ENCODE measurements at regions not wholly inside any gene's neighbourhood (a gene's known extent, or its start where the extent isn't known, plus 50 kb on each side); places are given as distances from the start of the nearest gene placed in this dataset.

DNA sequence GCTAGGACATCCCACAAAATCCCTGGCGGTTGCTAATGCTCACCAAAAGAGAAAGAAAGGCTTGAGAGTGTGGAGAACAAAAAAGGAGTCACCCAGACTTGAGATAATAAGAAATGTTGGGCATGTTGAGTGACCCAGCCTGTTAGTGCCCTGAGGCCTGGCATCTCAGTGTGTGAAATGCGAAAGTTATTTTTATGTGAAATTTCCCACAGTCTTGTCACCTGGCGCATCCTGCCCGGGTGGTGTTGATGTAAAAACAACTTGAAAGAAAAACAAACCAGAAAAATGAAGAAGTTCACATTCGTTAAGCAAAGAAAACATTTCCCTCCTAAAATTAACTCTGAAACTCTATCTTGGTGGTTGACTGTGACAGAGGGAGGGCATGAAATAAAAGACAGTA lies 495.2 kb downstream of the MID1IP1 start:
- TF ChIP-seq, protein P1, sequence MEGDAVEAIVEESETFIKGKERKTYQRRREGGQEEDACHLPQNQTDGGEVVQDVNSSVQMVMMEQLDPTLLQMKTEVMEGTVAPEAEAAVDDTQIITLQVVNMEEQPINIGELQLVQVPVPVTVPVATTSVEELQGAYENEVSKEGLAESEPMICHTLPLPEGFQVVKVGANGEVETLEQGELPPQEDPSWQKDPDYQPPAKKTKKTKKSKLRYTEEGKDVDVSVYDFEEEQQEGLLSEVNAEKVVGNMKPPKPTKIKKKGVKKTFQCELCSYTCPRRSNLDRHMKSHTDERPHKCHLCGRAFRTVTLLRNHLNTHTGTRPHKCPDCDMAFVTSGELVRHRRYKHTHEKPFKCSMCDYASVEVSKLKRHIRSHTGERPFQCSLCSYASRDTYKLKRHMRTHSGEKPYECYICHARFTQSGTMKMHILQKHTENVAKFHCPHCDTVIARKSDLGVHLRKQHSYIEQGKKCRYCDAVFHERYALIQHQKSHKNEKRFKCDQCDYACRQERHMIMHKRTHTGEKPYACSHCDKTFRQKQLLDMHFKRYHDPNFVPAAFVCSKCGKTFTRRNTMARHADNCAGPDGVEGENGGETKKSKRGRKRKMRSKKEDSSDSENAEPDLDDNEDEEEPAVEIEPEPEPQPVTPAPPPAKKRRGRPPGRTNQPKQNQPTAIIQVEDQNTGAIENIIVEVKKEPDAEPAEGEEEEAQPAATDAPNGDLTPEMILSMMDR (IDR thresholded peaks at IDR 0.05; ENCODE audit: insufficient read depth, missing control alignments), result no peak
- no peak for DNase-seq (ENCODE audit: insufficient read length, low spot score)
- no peak for FAIRE-seq

DNA sequence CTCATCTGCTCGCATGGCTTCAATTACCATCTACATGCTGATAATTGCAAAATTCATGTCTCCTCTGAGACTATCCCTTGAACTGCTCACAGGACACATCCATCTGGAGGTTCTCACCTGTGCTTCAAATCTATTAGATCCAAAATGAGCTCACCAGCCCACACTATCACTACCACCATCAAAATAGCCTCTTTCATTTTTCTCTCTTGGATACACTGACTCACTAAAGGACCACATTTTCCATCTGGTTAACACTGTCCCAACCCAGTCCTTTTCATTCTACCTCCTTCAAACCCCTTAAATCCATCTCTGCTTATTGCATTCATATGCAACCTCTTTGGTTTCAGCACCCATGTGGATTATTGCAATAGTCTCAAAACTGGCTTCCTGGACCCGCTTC lies 497.6 kb downstream of the MID1IP1 start:
- TF ChIP-seq, protein P1 (IDR thresholded peaks at IDR 0.05; ENCODE audit: insufficient read depth, missing control alignments), result no peak
- no peak for FAIRE-seq
- DNase-seq (ENCODE audit: insufficient read length, low spot score), result no peak

DNA sequence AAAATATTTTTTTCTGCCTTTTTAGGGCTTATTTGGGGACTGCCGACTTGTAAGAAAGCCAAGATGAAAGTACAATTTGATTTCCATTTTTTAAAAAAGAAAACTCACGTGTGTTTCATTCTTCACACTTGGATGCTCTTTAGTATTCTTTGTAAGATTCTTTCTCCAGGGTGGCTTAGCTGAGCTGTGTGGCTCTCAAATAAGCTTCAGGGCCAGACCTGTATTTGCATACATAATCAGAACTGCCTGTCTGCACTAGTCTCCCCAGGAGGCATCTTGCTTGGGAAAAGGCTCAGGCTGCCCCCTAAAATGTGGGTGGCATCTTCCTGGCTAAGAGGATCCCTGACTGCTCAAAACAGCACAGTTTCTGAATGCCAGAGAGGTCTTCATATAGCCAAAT lies 498.4 kb downstream of the MID1IP1 start:
- FAIRE-seq (no peak), DNase-seq (ENCODE audit: insufficient read length, low spot score) (no peak)
- TF ChIP-seq, protein P1 (IDR thresholded peaks at IDR 0.05; ENCODE audit: insufficient read depth, missing control alignments), result no peak

DNA sequence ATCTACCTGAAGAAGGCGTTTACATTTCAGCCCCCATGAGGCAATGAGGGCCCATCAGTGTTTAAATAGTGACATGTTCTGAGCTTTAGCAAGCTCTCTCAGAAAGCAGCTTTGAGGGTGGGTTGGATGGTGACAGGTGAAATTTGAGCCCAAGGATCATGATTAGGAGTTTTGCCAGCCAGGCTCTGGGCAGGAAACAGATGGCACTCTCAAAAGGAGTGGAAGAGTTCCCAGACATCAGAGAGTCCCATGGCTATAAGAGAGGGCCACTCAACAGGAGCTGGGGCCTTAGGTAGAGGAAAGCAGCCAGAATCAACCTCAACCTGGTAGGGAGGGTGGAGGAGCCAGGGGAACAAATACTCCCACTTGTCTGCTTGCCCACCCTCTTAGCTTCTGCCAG lies 499.8 kb downstream of the MID1IP1 start:
- TF ChIP-seq, protein P1 (IDR thresholded peaks at IDR 0.05; ENCODE audit: insufficient read depth, missing control alignments), result no peak
- no peak for FAIRE-seq
- no peak for DNase-seq (ENCODE audit: insufficient read length, low spot score)

DNA sequence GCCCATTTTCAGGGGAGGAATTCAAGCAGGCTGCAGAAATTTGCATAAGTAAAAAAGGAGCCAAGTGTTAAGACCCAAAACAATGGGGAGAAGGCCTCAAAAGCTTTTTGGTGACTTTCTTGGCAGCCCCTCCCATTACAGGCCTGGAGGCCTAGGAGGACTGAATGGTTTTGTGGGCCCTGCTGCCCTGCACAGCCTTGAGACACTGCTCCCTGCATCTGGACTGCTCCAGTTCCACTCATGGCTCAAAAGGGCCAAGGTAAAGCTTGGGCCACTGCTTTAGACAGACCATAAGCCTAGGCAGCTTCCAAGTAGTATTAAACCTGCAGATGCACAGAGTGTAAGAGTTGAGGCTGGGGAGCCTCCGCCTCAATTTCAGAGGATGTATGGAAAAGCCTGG lies 501.6 kb downstream of the MID1IP1 start:
- no peak for DNase-seq (ENCODE audit: insufficient read length, low spot score)
- TF ChIP-seq, protein P1 (IDR thresholded peaks at IDR 0.05; ENCODE audit: insufficient read depth, missing control alignments), result no peak
- no peak for FAIRE-seq

DNA sequence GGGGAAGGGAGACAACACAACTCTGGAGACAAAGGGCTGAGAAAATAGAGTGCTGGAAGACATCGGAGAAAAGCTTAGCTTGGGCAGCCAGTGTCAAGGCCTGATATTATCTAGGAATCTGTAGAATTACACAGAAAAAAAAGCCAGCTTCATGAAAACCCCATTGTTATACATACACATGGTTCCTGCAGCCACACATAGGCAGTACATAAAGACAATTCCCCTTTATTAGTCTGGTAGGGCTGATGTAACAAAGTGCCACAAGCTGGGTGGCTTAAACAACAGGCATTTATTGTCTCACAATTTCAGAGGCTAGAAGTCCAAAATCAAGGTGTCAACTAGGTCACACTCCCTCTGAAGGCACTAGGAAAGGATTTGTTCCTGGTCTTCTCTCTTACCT lies 503.5 kb downstream of the MID1IP1 start:
- TF ChIP-seq, protein P1 (IDR thresholded peaks at IDR 0.05; ENCODE audit: insufficient read depth, missing control alignments), result no peak
- FAIRE-seq (no peak), DNase-seq (ENCODE audit: insufficient read length, low spot score) (no peak)

DNA sequence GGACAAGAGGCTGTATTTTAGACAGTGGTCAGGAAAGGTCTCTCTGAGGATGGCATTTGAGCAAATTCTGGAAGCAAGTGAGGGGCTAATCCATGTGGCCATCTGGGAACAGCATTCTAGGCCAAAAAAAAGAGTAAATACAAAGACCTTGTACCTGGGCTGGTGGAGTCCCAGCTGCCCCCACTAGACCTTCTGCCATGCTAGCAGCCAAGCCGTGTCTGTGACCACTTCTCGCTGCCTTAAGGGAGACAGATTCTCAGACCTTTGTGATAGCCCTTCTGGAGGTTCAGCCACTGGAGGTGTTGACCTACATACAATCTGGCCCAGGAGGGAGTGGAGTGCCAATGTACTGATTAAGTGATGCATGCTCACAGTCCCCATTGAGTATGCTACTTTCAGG lies 506.2 kb downstream of the MID1IP1 start:
- FAIRE-seq (no peak), DNase-seq (ENCODE audit: insufficient read length, low spot score) (no peak)
- TF ChIP-seq, protein P1 (IDR thresholded peaks at IDR 0.05; ENCODE audit: insufficient read depth, missing control alignments), result no peak
